ENCODE measurements at regions not wholly inside any gene's neighbourhood (a gene's known extent, or its start where the extent isn't known, plus 50 kb on each side); places are given as distances from the start of the nearest gene placed in this dataset.

- Histone ChIP-seq H3K27ac (ENCODE audit: low read depth, low read length) (no peak overlapping the region), H3K27me3 (ENCODE audit: control insufficient read depth in 1 of 2, insufficient read depth in 2 of 2, low read length in 2 of 2) (no peaks in the 10 kb centered on the region), H3K4me1 (ENCODE audit: control insufficient read depth in 1 of 2, insufficient read depth in 2 of 2, low read length in 2 of 2) (peaks cover 0 to 3% of the 10 kb centered on the region in 2 donors), H3K4me3 (ENCODE audit: low read depth in 1 of 2, low read length in 2 of 2) (no peak overlapping the region), H3K36me3 (ENCODE audit: control insufficient read depth in 1 of 2, insufficient read depth in 2 of 2, low read length in 2 of 2) (no peaks in the 10 kb centered on the region), H3K9ac (ENCODE audit: low read depth in 1 of 2, low read length in 2 of 2) (no peak overlapping the region), H3K9me3 (ENCODE audit: control insufficient read depth in 1 of 2, low read length in 2 of 2) (no peaks in the 10 kb centered on the region)
Observed at GRCh38 chr6:156398371-156398770, 378.8 kb upstream of the ARID1B start.

- Histone ChIP-seq H3K9ac (ENCODE audit: low read depth in 1 of 2, low read length in 2 of 2) (no peak overlapping the region), H3K27me3 (ENCODE audit: control insufficient read depth in 1 of 2, insufficient read depth in 2 of 2, low read length in 2 of 2) (no peaks in the 10 kb centered on the region), H3K27ac (ENCODE audit: low read depth, low read length) (no peak overlapping the region), H3K36me3 (ENCODE audit: control insufficient read depth in 1 of 2, insufficient read depth in 2 of 2, low read length in 2 of 2) (no peaks in the 10 kb centered on the region), H3K9me3 (ENCODE audit: control insufficient read depth in 1 of 2, low read length in 2 of 2) (no peaks in the 10 kb centered on the region), H3K4me1 (ENCODE audit: control insufficient read depth in 1 of 2, insufficient read depth in 2 of 2, low read length in 2 of 2) (peaks cover 0 to 3% of the 10 kb centered on the region in 2 donors), H3K4me3 (ENCODE audit: low read depth in 1 of 2, low read length in 2 of 2) (no peak overlapping the region)
Observed at GRCh38 chr6:156396791-156397418, 380.3 kb upstream of the ARID1B start.

DNA sequence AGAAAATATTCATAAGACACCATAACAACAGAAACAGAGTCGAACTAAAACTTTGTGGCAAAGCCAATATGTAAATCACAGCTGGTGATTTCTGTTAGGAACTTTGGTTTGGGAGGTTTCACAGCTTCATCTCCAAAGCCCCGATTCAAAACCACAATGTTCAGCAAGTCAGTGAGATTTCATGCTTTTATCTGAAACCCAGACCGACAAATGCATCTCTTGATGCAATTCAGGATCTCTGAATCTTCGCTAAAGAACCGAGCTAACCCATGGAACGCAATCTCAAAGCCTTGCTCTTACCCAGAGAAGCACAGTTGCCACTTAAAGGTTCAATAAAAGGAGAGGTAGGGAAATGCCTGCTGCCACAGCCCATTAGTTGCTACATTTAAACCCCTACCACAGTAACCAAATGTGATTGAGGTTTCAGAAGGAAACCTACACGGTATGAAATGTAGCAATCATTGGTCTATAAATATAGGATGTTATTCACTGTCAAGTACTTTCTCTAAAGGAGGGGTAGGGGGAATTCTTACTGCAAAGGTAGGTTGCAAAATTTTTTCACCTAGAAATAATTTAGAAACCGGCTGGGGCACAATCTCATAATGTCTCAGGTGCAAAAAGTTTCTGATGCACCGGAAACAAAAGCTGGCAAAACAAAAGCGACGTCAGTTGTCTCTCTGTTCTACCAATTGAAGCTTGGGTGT, 381.0 kb upstream of the ARID1B start:
- Histone ChIP-seq H3K4me1 (ENCODE audit: control insufficient read depth in 1 of 2, insufficient read depth in 2 of 2, low read length in 2 of 2) (peaks cover 0 to 3% of the 10 kb centered on the region in 2 donors), H3K9me3 (ENCODE audit: control insufficient read depth in 1 of 2, low read length in 2 of 2) (no peaks in the 10 kb centered on the region), H3K4me3 (ENCODE audit: low read depth in 1 of 2, low read length in 2 of 2) (no peak overlapping the region), H3K36me3 (ENCODE audit: control insufficient read depth in 1 of 2, insufficient read depth in 2 of 2, low read length in 2 of 2) (no peaks in the 10 kb centered on the region), H3K27me3 (ENCODE audit: control insufficient read depth in 1 of 2, insufficient read depth in 2 of 2, low read length in 2 of 2) (no peaks in the 10 kb centered on the region), H3K27ac (ENCODE audit: low read depth, low read length) (no peak overlapping the region), H3K9ac (ENCODE audit: low read depth in 1 of 2, low read length in 2 of 2) (no peak overlapping the region)

GRCh38 chr6:156395276-156395675, 381.9 kb upstream of the ARID1B start:
- H3K4me1 ChIP-seq (ENCODE audit: control insufficient read depth in 1 of 2, insufficient read depth in 2 of 2, low read length in 2 of 2), result peaks cover 0 to 3% of the 10 kb centered on the region in 2 donors
- no peaks in the 10 kb centered on the region for H3K27me3 ChIP-seq (ENCODE audit: control insufficient read depth in 1 of 2, insufficient read depth in 2 of 2, low read length in 2 of 2)
- H3K9me3 ChIP-seq (ENCODE audit: control insufficient read depth in 1 of 2, low read length in 2 of 2), result no peaks in the 10 kb centered on the region
- H3K27ac ChIP-seq (ENCODE audit: low read depth, low read length), result no peak overlapping the region
- H3K4me3 ChIP-seq (ENCODE audit: low read depth in 1 of 2, low read length in 2 of 2), result no peak overlapping the region
- no peaks in the 10 kb centered on the region for H3K36me3 ChIP-seq (ENCODE audit: control insufficient read depth in 1 of 2, insufficient read depth in 2 of 2, low read length in 2 of 2)
- no peak overlapping the region for H3K9ac ChIP-seq (ENCODE audit: low read depth in 1 of 2, low read length in 2 of 2)

- no peaks in the 10 kb centered on the region for H3K9me3 ChIP-seq (ENCODE audit: control insufficient read depth in 1 of 2, low read length in 2 of 2)
- H3K4me1 ChIP-seq (ENCODE audit: control insufficient read depth in 1 of 2, insufficient read depth in 2 of 2, low read length in 2 of 2), result peaks cover 0 to 3% of the 10 kb centered on the region in 2 donors
- no peak overlapping the region for H3K9ac ChIP-seq (ENCODE audit: low read depth in 1 of 2, low read length in 2 of 2)
- H3K36me3 ChIP-seq (ENCODE audit: control insufficient read depth in 1 of 2, insufficient read depth in 2 of 2, low read length in 2 of 2), result no peaks in the 10 kb centered on the region
- no peak overlapping the region for H3K27ac ChIP-seq (ENCODE audit: low read depth, low read length)
- H3K4me3 ChIP-seq (ENCODE audit: low read depth in 1 of 2, low read length in 2 of 2), result no peak overlapping the region
- H3K27me3 ChIP-seq (ENCODE audit: control insufficient read depth in 1 of 2, insufficient read depth in 2 of 2, low read length in 2 of 2), result no peaks in the 10 kb centered on the region
Observed at GRCh38 chr6:156392648-156393047, 384.5 kb upstream of the ARID1B start.

- peaks cover 0 to 3% of the 10 kb centered on the region in 2 donors for H3K4me1 ChIP-seq (ENCODE audit: control insufficient read depth in 1 of 2, insufficient read depth in 2 of 2, low read length in 2 of 2)
- H3K27me3 ChIP-seq (ENCODE audit: control insufficient read depth in 1 of 2, insufficient read depth in 2 of 2, low read length in 2 of 2), result no peaks in the 10 kb centered on the region
- H3K9me3 ChIP-seq (ENCODE audit: control insufficient read depth in 1 of 2, low read length in 2 of 2), result no peaks in the 10 kb centered on the region
- H3K4me3 ChIP-seq (ENCODE audit: low read depth in 1 of 2, low read length in 2 of 2), result no peak overlapping the region
- H3K9ac ChIP-seq (ENCODE audit: low read depth in 1 of 2, low read length in 2 of 2), result no peak overlapping the region
- H3K36me3 ChIP-seq (ENCODE audit: control insufficient read depth in 1 of 2, insufficient read depth in 2 of 2, low read length in 2 of 2), result no peaks in the 10 kb centered on the region
- H3K27ac ChIP-seq (ENCODE audit: low read depth, low read length), result no peak overlapping the region
Observed at GRCh38 chr6:156391977-156392376, 385.2 kb upstream of the ARID1B start.

GRCh38 chr6:156391061-156391672, 386.0 kb upstream of the ARID1B start:
- H3K4me3 ChIP-seq (ENCODE audit: low read depth in 1 of 2, low read length in 2 of 2), result no peak overlapping the region
- no peaks in the 10 kb centered on the region for H3K36me3 ChIP-seq (ENCODE audit: control insufficient read depth in 1 of 2, insufficient read depth in 2 of 2, low read length in 2 of 2)
- H3K9ac ChIP-seq (ENCODE audit: low read depth in 1 of 2, low read length in 2 of 2), result no peak overlapping the region
- H3K27ac ChIP-seq (ENCODE audit: low read depth, low read length), result no peak overlapping the region
- no peaks in the 10 kb centered on the region for H3K27me3 ChIP-seq (ENCODE audit: control insufficient read depth in 1 of 2, insufficient read depth in 2 of 2, low read length in 2 of 2)
- H3K9me3 ChIP-seq (ENCODE audit: control insufficient read depth in 1 of 2, low read length in 2 of 2), result no peaks in the 10 kb centered on the region
- peaks cover 0 to 3% of the 10 kb centered on the region in 2 donors for H3K4me1 ChIP-seq (ENCODE audit: control insufficient read depth in 1 of 2, insufficient read depth in 2 of 2, low read length in 2 of 2)

- no peaks in the 10 kb centered on the region for H3K36me3 ChIP-seq (ENCODE audit: control insufficient read depth in 1 of 2, insufficient read depth in 2 of 2, low read length in 2 of 2)
- H3K9me3 ChIP-seq (ENCODE audit: control insufficient read depth in 1 of 2, low read length in 2 of 2), result no peaks in the 10 kb centered on the region
- H3K27me3 ChIP-seq (ENCODE audit: control insufficient read depth in 1 of 2, insufficient read depth in 2 of 2, low read length in 2 of 2), result no peaks in the 10 kb centered on the region
- H3K9ac ChIP-seq (ENCODE audit: low read depth in 1 of 2, low read length in 2 of 2), result no peak overlapping the region
- no peak overlapping the region for H3K27ac ChIP-seq (ENCODE audit: low read depth, low read length)
- no peak overlapping the region for H3K4me3 ChIP-seq (ENCODE audit: low read depth in 1 of 2, low read length in 2 of 2)
- H3K4me1 ChIP-seq (ENCODE audit: control insufficient read depth in 1 of 2, insufficient read depth in 2 of 2, low read length in 2 of 2), result peaks cover 0 to 2% of the 10 kb centered on the region in 2 donors
Observed at GRCh38 chr6:156390621-156391020, 386.6 kb upstream of the ARID1B start.

- H3K9ac ChIP-seq (ENCODE audit: low read depth in 1 of 2, low read length in 2 of 2), result no peak overlapping the region
- H3K27me3 ChIP-seq (ENCODE audit: control insufficient read depth in 1 of 2, insufficient read depth in 2 of 2, low read length in 2 of 2), result no peaks in the 10 kb centered on the region
- H3K4me3 ChIP-seq (ENCODE audit: low read depth in 1 of 2, low read length in 2 of 2), result no peak overlapping the region
- H3K36me3 ChIP-seq (ENCODE audit: control insufficient read depth in 1 of 2, insufficient read depth in 2 of 2, low read length in 2 of 2), result no peaks in the 10 kb centered on the region
- no peaks in the 10 kb centered on the region for H3K9me3 ChIP-seq (ENCODE audit: control insufficient read depth in 1 of 2, low read length in 2 of 2)
- no peak overlapping the region for H3K27ac ChIP-seq (ENCODE audit: low read depth, low read length)
- no peaks in the 10 kb centered on the region for H3K4me1 ChIP-seq (ENCODE audit: control insufficient read depth in 1 of 2, insufficient read depth in 2 of 2, low read length in 2 of 2)
Observed at GRCh38 chr6:156389296-156389695, 387.9 kb upstream of the ARID1B start.

GRCh38 chr6:156387472-156387871, 389.7 kb upstream of the ARID1B start:
- H3K27ac ChIP-seq (ENCODE audit: low read depth, low read length), result no peak overlapping the region
- no peaks in the 10 kb centered on the region for H3K36me3 ChIP-seq (ENCODE audit: control insufficient read depth in 1 of 2, insufficient read depth in 2 of 2, low read length in 2 of 2)
- H3K9ac ChIP-seq (ENCODE audit: low read depth in 1 of 2, low read length in 2 of 2), result no peak overlapping the region
- no peak overlapping the region for H3K4me3 ChIP-seq (ENCODE audit: low read depth in 1 of 2, low read length in 2 of 2)
- H3K4me1 ChIP-seq (ENCODE audit: control insufficient read depth in 1 of 2, insufficient read depth in 2 of 2, low read length in 2 of 2), result no peaks in the 10 kb centered on the region
- no peaks in the 10 kb centered on the region for H3K9me3 ChIP-seq (ENCODE audit: control insufficient read depth in 1 of 2, low read length in 2 of 2)
- no peaks in the 10 kb centered on the region for H3K27me3 ChIP-seq (ENCODE audit: control insufficient read depth in 1 of 2, insufficient read depth in 2 of 2, low read length in 2 of 2)

All from duodenal mucosa (tissue), 2 donors.